Omental fat pad (tissue), 3 donors: ENCODE measurements at regions not wholly inside any gene's neighbourhood (a gene's known extent, or its start where the extent isn't known, plus 50 kb on each side); places are given as distances from the start of the nearest gene placed in this dataset.

Source experiments
- ATAC-seq: fragments of 150-250 bp; one replicate; pipeline ENCODE4 v1.9.1; 2016; ENCODE audit warnings: mild to moderate bottlenecking, moderate library complexity; ENCODE audit not compliant: low FRiP score
- DNase-seq: peaks from one replicate; pipeline ENCODE4 v3.0.0-alpha.2; 2019; ENCODE audit warnings: low spot score
- CTCF ChIP-seq, 3 donors: fragments of 450-650 bp; IDR thresholded peaks; one replicate each; pipeline ENCODE4 v1.5.1; 2016 to 2017; ENCODE audit warnings: antibody characterized with exemption in 3 of 3, mild to moderate bottlenecking in 3 of 3, moderate library complexity in 2 of 3

DNA sequence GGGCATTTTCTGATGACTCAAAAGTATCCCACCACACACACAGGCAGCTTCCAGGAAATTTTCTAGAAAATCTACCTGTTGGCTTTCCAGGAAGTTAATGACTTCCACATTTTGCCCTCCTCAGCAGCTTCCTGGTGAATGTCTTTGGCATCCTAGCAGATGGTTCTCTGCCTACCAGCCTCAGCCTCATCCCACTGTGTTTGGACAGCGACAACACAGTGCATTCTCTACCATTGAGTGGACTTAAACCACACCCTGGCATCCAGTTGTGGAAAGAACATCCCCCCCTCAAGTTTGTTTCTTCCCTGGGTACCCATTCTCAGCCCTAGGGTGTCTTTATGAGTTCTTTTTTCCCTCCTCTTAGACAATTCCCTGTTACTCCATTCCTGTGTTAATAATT lies 50.8 kb upstream of the GADL1 start:
- no peak for ATAC-seq
- DNase-seq: no peak
- no peak for TF ChIP-seq CTCF (IDR thresholded peaks at IDR 0.05)

- DNase-seq: no peak
- TF ChIP-seq CTCF (IDR thresholded peaks at IDR 0.05): no peak
- ATAC-seq: no peak
Measured at GRCh38 chr3:30948426-30948825, 54.0 kb upstream of the GADL1 start.

GRCh38 chr3:30951826-30952225 lies 57.4 kb upstream of the GADL1 start:
- DNase-seq (no peak), ATAC-seq (no peak)
- no peak for TF ChIP-seq CTCF (IDR thresholded peaks at IDR 0.05)

GRCh38 chr3:30952786-30953185 lies 58.3 kb upstream of the GADL1 start:
- no peak for ATAC-seq
- DNase-seq: no peak
- TF ChIP-seq CTCF (IDR thresholded peaks at IDR 0.05): no peak

GRCh38 chr3:30954426-30954825 lies 60.0 kb upstream of the GADL1 start:
- DNase-seq: no peak
- no peak for TF ChIP-seq CTCF (IDR thresholded peaks at IDR 0.05)
- no peak for ATAC-seq

DNA sequence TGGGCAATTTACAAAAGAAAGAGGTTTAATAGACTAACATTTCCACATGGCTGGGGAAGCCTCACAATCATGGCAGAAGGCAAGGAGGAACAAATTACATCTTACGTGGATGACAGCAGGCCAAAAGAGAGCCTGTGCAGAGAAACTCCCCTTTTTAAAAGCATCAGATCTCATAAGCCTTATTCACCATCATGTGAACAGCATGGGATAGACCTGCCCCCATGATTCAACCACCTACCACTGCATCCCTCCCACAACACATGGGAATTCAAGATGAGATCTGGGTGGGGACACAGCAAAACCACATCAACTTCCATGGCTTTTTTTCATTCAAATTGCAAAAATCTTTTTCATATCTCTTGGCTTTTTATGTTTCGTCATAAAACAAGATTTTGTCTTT lies 67.6 kb upstream of the GADL1 start:
- ATAC-seq (no peak), DNase-seq (no peak)
- TF ChIP-seq CTCF (IDR thresholded peaks at IDR 0.05): no peak

DNA sequence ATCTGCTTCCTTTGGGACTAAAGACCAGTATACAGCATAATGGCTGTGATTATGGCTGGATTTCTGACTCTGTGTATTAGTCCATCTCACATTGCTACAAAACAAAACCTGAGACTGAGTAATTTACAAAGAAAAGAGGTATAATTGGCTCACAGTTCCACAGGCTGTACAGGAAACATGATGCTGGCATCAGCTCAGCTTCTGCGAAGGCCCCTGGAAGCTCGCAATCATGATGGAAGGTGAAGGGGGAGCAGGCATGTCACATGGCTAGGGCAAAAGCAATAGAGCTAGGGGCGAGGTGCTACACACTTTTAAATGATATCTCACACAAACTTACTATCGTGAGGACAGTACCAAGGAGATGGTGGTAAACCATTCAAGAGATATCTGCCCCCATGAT lies 68.0 kb upstream of the GADL1 start:
- DNase-seq: no peak
- TF ChIP-seq CTCF (IDR thresholded peaks at IDR 0.05): no peak
- no peak for ATAC-seq
